Glomerular visceral epithelial cell (primary cell): ENCODE measurements at regions not wholly inside any gene's neighbourhood (a gene's known extent, or its start where the extent isn't known, plus 50 kb on each side); places are given as distances from the start of the nearest gene placed in this dataset.

Experiments used
- DNase-seq: peaks from one replicate; pipeline ENCODE4 v3.0.0-alpha.2; 2016; ENCODE audit errors: extremely low spot score

DNA sequence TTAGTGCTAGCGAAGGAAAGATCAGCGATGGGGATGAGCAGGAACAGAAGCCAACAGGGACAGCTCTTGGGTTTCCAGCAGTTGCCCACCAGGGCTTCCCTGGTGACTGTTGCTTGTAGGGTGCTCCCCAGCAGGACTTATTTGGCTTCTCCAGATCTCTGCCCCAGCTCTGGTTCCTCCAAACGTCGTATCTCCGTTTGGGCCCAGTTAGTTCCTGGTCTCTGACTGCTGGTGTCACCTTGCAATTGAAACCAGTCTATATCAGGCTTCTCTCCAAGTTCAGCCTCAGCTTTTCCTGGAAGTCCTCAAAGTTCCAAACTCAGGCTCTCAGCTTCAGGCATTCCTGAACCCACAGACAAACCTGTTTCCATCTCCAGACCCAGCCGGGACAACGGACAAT lies 70.8 kb upstream of the NXT1 start:
- DNase-seq = no peak

DNA sequence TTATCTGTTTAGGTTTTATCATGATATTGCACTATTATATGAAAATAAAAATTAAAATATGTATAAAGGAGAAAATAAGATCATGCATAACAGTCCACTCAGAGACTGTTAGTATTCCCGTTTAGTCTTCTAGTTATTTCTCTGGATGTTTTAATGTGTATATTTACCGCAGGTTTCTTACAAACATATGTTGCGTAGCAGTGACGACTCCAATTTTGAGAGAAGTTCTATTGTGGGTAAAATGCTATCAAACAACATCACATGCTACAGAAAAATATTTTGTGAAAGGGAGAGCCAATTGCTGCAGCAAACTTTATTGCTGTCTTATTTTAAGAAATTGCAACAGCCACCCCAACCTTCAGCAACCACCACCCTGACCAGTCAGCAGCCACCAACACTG lies 72.4 kb upstream of the NXT1 start:
- DNase-seq = no peak

DNA sequence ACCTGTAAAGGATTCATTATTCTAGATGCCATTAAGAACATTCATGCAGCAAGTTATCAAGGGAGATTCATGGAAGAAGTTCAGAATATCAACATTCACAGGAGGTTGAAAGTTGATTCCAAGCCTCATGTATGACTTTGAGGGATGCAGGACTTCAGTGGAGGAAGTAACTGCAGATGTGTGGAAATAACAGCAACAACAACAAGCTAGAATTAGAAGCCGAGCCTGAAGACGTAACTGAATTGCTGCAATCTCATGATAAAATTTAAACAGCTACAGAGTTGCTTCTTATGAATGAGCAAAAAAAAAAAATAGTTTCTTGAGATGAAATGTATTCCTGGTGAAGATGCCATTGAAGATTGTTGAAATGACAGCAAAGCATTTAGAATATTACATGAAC lies 73.3 kb upstream of the NXT1 start:
- DNase-seq = no peak

DNA sequence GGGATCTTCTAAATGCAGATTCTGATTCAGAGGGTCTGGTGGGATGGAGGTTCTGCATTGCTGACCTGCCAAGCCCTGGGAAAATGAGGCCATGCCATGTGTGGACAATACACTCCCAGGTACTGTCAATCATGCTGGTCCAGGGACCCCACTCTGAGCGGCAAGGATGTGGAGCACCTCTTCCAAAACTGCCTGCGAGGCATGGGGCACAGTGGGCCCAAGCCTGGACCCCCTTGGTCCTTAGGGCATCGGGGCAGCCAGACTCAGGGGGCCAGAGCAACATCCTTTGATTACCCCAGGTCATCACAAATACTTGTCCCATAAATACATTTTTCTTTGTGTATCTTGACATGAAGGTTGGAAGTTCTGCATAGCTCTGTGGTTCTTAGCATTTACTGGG lies 76.8 kb upstream of the NXT1 start:
- DNase-seq = no peak

DNA sequence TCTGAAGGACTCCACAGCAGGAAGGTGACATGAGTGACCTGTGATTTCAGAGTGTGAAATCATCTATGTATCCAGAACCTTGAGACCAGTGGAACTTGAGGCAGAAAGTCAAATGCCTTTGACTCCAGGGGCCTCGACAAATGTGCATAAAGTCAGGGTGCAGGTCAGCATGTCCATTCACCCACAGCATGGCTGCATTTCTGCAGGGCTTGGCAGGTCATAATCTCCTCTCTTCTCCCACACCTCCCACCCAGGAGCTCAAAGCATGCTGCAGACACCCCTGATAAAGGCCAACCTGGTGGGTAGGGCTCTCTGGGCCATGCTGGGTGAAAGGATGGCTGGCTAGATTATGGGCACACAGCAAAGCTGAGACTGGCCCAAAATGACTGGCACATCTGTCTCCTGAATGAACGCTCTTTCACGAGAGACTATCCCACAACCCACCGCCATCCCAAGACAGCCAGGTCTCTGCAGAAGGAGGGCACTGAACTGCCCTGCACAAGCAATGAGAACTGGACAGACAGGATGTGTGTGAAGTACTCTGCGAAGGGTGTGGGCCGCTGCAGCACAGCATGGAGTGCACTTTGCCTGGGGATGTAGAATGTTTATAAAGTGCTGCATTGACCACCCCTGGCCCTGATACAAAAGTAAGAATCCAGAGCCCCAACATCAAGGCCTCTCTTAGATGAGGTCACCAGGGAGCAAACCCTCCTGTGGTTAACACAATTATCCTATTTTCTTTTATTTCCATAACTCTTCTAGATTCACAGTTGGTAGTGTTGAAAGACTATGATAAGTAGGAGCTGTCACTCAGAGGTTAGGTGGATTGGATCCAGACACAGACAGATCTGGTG lies 78.2 kb upstream of the NXT1 start:
- no peak for DNase-seq

DNA sequence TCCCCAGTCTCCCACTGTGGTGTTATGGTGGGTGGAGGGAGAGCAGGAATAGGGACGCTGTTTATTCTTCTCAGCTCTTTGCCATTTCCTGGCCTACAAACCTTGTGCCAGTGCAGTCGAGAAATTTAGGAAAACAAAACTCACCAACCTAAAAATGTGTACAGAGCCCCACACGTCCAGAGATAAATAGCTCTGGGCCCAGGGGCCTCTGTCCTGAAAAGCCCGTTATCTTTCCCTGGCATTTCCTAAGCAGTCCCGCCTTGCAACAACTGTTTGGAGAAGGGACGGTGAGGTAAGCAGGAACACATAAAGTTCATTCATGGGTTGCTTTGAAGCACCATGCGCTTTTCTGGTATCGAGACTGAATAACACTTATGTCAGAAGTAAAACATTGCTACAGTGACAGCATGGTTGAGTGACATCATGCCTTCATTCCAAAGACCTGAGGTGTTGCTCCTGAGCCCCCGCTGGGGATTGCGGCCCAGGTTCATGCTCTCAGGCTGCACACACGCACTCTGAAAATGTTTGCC lies 80.1 kb upstream of the NXT1 start:
- peak; percentile 80 for DNase-seq

DNA sequence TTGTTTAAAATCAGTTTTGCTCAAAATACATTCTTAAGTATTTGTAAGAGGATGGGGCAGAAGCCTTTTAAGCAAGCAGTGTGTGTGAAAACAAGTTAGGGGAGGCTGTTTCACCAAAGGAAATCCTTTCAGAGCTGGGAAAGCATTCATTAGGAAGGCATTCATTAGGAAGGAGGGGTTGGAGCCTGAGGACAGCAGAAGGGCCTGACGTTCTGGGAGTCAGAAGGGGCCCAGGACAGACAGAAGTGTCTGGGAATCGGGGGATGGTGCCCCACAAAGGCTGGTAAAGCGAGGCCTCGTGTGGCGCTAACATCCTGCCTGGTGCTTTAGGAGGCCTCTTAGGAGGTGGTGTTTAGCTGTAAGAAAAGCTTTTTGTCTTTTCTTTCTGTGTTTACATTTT lies 80.6 kb upstream of the NXT1 start:
- DNase-seq = no peak

DNA sequence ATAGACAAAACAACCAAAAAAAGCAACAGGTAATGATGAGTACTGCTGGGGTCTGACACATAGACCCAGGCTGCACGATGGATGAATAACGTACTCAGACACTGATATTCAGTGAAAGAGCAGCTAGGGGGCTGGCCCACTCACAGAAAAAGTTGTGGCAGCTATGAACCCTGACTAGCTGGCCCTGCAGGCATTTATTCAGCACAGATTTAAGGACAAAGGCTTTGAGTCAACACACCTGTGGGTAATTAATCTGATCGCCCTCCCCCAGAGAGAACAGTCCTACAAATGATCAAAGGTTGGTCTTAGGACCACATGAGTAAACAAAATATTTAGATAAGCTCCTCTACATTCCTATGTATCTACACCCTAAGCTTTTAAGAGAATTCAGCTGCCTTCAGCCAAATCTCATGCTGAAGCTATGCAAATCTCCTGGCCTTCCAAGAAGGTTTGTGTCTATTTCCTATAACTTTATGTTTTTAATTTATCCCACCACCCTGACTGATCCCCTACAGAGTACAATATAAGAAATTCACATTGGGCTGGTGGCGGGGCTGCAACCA lies 81.7 kb upstream of the NXT1 start:
- DNase-seq = no peak

DNA sequence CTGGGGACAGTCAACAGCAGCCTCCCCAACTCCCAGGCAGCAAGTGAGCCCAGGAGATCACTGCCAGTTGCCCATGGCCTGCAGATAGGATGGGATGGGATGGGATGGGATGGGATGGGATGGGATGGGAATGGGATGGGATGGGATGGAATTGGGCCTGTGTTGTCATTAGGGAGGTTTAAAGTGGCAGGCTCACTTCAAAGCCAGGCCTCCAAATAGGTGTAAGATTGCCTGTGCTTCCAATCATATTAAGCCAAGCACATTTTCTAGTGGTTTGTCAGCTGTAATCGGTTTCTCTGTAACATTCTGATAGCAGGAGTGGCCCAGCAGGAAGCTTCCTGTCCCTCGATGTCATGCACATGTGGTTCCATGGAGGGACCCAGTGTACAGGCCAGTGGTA lies 82.7 kb upstream of the NXT1 start:
- DNase-seq = no peak

DNA sequence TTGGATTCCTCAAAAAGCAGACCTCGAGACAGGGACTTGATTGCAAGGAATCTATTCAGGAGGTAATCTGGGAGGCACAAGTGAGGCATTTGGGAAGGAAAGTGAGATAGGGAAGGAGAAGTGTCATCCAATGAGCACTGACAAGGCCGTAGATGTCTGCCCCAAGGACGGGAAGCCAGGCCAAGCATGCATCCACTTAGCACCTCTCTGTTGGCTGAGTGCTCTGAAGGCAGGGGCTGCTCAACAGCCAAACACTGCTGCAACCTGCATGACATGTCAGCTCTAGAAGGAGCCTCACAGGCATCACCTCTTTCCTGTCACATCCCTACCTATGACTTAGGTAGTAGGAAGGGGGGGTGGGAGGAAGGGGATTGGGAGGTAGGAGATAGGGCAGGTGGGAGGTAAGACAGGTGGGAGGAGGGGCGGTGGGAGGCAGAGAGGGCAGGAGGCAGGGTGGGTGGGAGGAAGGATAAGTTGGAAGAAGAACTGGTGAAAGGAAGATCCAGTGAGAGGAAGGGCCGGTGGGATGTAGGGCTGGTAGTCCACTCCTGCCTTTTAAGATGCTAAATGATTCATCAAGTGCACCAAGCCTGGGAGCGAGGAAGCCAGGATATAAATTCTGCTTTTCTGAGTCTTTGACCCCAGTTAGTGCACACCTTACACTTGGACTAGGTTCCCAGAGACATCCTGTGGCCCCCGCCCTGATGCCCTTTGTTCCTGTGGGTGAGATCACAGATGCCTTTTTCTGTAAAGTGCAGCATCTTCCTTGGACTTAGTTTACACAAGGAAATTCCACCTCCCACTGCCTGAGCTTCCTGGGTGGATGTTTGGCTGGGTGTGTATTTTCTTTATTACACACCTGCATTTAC lies 83.8 kb upstream of the NXT1 start:
- DNase-seq = no peak

DNA sequence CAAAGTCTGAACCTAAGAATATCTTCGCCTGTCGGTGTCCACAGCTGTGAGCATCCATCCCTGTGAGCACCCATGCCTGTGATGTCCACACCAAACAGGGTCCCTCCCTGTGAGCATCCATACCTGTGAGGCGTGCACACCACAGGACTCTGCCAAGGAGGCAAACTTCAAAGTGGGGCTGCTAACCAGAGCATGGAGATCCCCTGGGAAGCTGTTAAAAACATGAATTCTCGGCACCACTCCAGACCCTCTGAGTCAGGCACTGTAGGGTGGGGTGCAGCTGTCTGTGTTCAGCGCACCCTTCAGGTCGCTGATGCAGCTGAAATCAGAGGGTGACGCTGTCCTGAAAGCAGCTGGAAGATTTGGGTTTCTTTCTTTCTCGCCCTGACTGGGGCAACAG lies 85.4 kb upstream of the NXT1 start:
- DNase-seq = peak; percentile 27

DNA sequence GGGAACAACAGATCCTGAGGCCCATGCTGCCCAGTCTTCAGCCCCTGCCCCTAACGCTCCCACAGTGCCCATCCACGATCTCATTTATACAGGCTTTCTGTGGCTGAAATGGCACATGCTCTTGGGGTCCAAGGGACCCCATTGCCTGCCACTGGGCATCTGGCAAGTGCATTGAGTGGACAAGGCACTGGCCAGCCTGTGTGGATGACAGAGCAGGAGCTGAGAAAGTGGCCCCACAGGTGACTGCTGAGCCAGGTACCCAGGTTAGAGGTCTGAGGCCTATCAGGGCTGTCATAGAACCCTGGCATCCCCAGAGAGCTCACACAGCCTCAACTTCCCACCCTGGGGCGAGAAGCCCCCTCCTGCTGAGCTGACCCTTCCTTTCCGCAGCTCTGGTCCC lies 86.0 kb upstream of the NXT1 start:
- DNase-seq = no peak

DNA sequence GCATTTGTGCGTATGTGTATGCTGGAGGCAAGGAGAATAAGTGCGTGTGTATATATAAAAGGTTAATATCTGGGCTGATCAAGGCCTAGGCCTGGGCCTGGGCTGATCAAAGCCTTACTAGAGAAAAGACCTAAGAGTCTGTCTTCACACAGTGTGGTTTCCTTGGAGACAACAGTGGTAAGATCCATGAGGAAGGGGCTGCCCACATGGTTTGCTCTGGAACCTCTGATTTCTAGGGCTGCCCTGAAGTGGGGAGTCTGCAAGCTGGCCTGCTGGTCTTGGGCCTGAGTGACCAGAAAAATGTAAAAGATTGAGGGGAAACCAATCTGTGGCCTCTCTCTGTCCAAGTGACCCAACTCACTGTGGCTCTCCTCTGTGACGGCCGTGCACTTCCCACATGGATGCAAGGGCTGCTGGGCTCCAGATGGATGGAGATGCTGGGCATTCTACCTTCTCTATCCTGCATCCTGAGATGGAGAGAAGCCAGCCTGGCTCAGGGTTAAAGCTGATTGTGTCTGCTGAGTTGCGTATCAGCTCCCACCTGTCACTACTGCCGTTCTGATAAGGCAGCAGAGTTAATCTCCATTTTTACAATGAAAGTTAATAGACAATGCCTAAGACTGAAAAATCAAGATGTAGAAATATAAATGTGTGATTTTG lies 90.3 kb upstream of the NXT1 start:
- no peak for DNase-seq

DNA sequence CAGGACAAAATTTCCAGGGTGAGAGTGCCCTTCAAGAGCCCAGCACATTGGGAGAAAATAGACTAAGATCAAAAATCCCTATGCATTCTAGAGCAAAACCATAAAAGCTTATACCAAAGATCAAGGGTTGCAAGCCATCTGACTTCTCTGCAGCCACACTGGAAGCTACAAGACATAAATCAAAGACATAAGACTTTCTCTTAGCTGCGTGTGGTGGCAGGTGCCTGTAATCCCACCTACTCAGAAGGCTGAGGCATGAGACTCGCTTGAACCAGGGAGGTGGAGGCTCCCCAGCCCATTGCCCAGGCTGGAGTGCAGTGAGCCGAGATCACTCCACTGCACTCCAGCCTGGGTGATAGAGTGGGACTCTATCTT lies 91.9 kb upstream of the NXT1 start:
- no peak for DNase-seq

DNA sequence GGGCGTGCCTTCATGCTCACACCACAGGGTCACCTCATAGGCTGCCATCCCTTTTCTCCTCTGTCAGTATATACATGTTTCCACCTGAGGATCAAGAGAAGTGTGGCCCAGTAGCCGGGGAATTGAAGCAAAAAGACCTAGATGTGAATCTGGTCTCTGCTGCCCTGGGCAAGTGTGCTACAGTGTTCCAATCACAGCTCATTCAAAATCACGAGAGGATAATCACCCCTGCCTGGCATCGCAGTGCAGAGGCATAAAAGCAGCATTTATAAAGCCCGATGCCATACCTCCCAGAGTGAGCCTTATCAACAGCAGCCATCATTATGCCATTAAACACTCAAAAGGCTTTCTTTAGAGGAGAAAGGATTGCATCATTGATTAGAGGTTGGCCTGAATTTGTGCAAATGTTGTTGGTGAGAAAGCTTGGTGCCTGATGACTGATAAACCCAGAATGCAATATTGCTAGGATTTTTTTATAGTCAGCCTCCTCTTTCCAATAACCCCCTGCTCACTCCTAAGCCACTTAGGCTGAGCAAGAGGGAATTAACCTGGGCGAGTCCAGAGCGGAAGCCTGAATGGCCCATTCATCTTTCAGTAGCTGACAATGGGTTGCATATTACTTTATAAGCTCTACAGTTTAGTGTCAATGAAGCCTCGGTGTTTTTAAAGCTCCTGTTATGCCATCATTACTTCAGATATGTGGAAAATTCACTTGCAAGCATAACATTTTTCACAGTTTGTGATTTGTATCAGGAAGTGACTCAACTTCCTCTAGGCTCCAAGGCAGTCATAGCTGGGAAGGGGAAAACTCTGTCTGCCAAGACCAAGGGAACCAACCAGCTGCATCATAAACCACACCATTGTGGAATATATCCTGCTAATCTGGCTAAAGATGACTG lies 92.5 kb upstream of the NXT1 start:
- DNase-seq = peak; percentile 76

DNA sequence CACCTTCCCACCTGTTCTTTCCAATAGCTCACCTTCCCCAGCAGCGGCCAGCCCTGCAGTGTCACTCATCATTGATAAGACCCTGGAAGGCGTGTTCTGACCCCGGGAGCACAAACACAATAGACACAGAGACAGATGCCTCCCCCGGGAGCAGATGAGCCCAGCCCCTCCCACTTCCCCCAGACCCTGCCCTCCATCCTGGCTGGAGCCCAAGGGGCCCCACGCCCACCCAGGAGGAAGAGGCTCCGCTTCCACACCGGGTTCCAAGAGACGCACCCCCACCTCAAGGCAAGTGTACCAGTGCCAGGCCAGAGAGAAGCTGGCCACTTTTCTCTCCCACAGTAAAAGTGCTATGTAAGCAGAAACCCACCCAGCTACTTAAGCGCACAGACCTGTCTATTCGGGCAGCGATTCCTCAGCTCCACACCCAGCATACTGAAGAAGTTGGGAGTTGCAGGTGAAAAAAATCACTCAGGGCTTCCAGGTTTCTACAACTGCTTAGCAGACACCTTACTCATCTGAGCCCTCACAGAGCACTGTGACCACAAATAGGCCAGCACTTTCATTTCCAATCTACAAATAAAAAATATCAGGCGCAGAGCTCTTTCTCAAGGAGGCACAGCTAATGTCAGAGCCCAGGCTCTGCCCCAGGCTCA lies 93.4 kb upstream of the NXT1 start:
- DNase-seq = peak; percentile 19

DNA sequence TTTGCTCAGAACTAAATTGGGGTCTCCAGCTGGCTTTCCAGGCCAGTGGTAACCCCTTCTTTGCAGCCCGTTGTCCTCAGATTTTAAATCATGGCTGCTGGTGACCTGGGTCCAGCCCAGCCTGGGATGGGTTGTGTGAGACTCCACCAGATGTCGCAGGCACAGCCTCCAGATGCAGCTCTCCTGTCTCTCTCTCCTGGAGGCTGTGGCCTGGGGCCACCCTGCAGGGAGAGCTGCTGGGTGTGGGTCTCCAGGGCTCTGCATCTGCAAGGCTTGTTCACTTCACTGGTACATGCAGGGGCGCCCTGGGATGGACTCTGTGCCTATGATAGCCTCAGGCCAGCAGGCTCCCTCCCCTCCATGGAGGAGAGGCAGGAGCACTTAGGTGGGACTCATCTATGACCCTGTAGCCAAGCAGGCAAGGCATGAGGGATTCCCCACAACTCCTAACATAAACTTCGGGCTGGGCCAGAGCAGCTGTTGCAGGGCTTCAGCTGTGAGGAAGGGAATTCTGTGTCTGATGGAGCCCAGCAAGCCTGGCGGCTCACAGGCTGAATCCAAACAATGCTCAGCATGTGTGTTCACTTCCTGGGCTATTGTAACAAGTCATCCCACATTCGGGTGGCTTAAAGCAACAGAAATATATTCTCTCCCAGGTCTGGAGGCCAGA lies 94.7 kb upstream of the NXT1 start:
- no peak for DNase-seq

DNA sequence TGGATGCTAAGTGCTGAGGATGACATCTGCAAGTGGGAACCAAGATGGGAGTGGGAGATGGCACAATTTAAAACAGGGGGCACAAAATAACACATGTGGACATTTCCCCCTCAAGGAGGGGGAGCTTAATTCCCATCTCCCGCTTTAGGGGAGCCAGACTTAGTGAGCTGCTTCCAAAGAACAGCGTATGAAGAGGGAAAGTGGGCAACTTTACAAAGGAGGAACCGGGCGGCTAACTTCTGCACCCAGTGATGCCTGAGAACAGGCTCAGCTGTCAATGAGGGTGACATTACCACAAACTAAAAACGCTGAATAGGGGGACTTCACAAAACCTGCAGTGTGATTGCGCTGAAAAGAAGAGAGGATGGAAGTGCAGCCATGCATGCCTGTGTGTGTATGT lies 95.5 kb upstream of the NXT1 start:
- DNase-seq = no peak

DNA sequence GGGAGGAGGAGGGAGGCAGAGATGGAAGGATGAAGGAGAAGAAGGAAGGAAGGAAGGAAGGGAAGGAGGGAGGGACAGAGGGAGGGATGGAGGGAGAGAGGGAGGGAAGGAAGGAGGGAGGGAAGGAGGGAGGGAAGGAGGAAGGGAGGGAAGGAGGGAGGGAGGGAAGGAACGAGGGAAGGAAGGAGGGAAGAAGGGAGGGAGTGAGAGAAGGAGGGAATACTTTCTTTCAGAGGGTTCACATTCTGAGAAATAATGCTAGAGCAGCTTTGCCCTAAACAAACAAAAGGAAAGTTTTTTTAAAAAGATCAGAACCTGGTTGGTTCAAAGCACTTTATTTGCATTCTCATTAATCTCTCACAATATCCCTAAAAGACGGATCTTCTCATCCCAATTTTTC lies 96.1 kb upstream of the NXT1 start:
- DNase-seq = no peak

DNA sequence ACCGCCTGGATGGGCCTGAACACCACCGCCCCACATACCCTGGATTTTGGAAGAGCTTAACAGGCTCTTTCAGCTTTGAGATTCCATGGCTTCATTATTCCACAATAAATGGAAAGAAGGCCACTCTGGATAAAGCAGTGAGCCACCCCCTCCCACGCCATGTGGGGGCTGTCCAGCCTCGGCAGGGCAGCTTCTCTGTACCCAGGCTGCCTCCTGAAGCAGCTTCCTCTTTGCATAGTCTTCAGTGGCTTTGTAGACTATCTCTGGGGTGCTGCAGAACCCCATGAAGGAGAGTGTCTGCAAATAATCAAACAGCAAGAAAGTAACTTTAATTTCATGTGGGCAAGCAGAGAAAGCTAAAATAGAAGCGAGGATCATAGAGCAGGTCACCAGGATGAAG lies 96.6 kb upstream of the NXT1 start:
- no peak for DNase-seq
